H9 (cell line): ENCODE measurements at regions not wholly inside any gene's neighbourhood (a gene's known extent, or its start where the extent isn't known, plus 50 kb on each side); places are given as distances from the start of the nearest gene placed in this dataset.

Experiments
- DNase-seq: peaks from one replicate; pipeline ENCODE4 v3.0.0-alpha.2; 2017
- H2AFZ ChIP-seq: one replicate; pipeline ENCODE4 v1.6.1; 2013; ENCODE audit warnings: mild to moderate bottlenecking, low read length, control low read depth, moderate library complexity
- H2AK5ac ChIP-seq: 2 replicates; pipeline ENCODE4 v1.6.1; 2013; ENCODE audit warnings: low read length, control low read depth, mixed read lengths; ENCODE audit not compliant: insufficient read length
- H2BK120ac ChIP-seq: one replicate; pipeline ENCODE4 v1.6.1; 2013; ENCODE audit warnings: low read depth, mild to moderate bottlenecking, low read length, control low read depth, inconsistent platforms; ENCODE audit not compliant: poor library complexity, severe bottlenecking
- H2BK12ac ChIP-seq: 2 replicates; pipeline ENCODE4 v1.6.1; 2013; ENCODE audit warnings: low read length, control low read depth, mixed read lengths, low read depth; ENCODE audit not compliant: insufficient read length
- H2BK15ac ChIP-seq: 2 replicates; pipeline ENCODE4 v1.6.1; 2013; ENCODE audit warnings: low read depth, low read length, control low read depth
- H2BK20ac ChIP-seq: one replicate; pipeline ENCODE4 v1.6.1; 2013; ENCODE audit warnings: low read depth, mild to moderate bottlenecking, low read length, control low read depth, inconsistent platforms; ENCODE audit not compliant: poor library complexity, severe bottlenecking
- H2BK5ac ChIP-seq: 2 replicates; pipeline ENCODE4 v1.6.1; 2013; ENCODE audit warnings: low read length, control low read depth, mixed read lengths; ENCODE audit not compliant: insufficient read length
- H3K14ac ChIP-seq: 2 replicates; pipeline ENCODE4 v1.6.1; 2013; ENCODE audit warnings: low read length, control low read depth; ENCODE audit not compliant: insufficient read depth
- H3K18ac ChIP-seq: 2 replicates; pipeline ENCODE4 v1.6.1; 2013; ENCODE audit warnings: low read depth, mild to moderate bottlenecking, mixed read lengths, low read length, control low read depth; ENCODE audit not compliant: insufficient read length
- H3K23ac ChIP-seq: 2 replicates; pipeline ENCODE4 v1.6.1; 2013; ENCODE audit warnings: low read length, control low read depth, mixed read lengths, low read depth; ENCODE audit not compliant: insufficient read length
- H3K23me2 ChIP-seq: 2 replicates; pipeline ENCODE4 v1.6.1; 2013; ENCODE audit warnings: low read depth, mild to moderate bottlenecking, mixed read lengths, low read length, control low read depth; ENCODE audit not compliant: insufficient read length, poor library complexity, severe bottlenecking
- H3K27ac ChIP-seq: 2 replicates; pipeline ENCODE4 v1.5.1; 2013; ENCODE audit warnings: low read length, control low read depth, mixed read lengths, low read depth; ENCODE audit not compliant: insufficient read length
- H3K27me3 ChIP-seq: 2 replicates; pipeline ENCODE4 v1.6.1; 2013; ENCODE audit warnings: low read length, control low read depth, inconsistent platforms; ENCODE audit not compliant: insufficient read depth
- H3K4ac ChIP-seq: 2 replicates; pipeline ENCODE4 v1.6.1; 2013; ENCODE audit warnings: low read depth, mild to moderate bottlenecking, control low read depth, inconsistent platforms, low read length, moderate library complexity
- H3K4me1 ChIP-seq: 2 replicates; pipeline ENCODE4 v1.6.1; 2013; ENCODE audit warnings: low read length, control low read depth, inconsistent platforms; ENCODE audit not compliant: insufficient read depth
- H3K4me2 ChIP-seq: 2 replicates; pipeline ENCODE4 v1.6.1; 2013; ENCODE audit warnings: low read length, control low read depth, mixed read lengths; ENCODE audit not compliant: insufficient read length, insufficient read depth
- H3K56ac ChIP-seq: 2 replicates; pipeline ENCODE4 v1.6.1; 2013; ENCODE audit warnings: low read depth, mild to moderate bottlenecking, mixed read lengths, low read length, control low read depth; ENCODE audit not compliant: insufficient read length
- H3K79me1 ChIP-seq: 2 replicates; pipeline ENCODE4 v1.6.1; 2013; ENCODE audit warnings: low read depth, mild to moderate bottlenecking, moderate library complexity, low read length, control low read depth, inconsistent platforms; ENCODE audit not compliant: insufficient read depth, poor library complexity, severe bottlenecking
- H3K79me2 ChIP-seq: 2 replicates; pipeline ENCODE4 v1.6.1; 2013; ENCODE audit warnings: low read length, control low read depth, inconsistent platforms; ENCODE audit not compliant: insufficient read depth
- H3K9ac ChIP-seq: 2 replicates; pipeline ENCODE4 v1.6.1; 2013; ENCODE audit warnings: low read length, control low read depth, mixed read lengths; ENCODE audit not compliant: insufficient read length; ENCODE audit errors: extremely low read depth
- H3K9me3 ChIP-seq: one replicate; pipeline ENCODE4 v1.6.1; 2013; ENCODE audit warnings: low read depth, low read length, inconsistent platforms; ENCODE audit not compliant: control insufficient read depth
- H3T11ph ChIP-seq: one replicate; pipeline ENCODE4 v1.6.1; 2013; ENCODE audit warnings: mild to moderate bottlenecking, low read length, control low read depth, inconsistent platforms
- H4K20me1 ChIP-seq: one replicate; pipeline ENCODE4 v1.6.1; 2013; ENCODE audit not compliant: control insufficient read depth, insufficient read length, insufficient read depth
- H4K5ac ChIP-seq: 2 replicates; pipeline ENCODE4 v1.6.1; 2013; ENCODE audit warnings: low read depth, mild to moderate bottlenecking, mixed read lengths, low read length, control low read depth; ENCODE audit not compliant: insufficient read length
- H4K8ac ChIP-seq: replicated peaks from 2 replicates; pipeline ENCODE4 v1.6.1; 2013; ENCODE audit warnings: low read length, control low read depth, mixed read lengths, low read depth; ENCODE audit not compliant: insufficient read length
- H4K91ac ChIP-seq: 2 replicates; pipeline ENCODE4 v1.6.1; 2013; ENCODE audit warnings: low read depth, mild to moderate bottlenecking, moderate library complexity, mixed read lengths, low read length, control low read depth; ENCODE audit not compliant: insufficient read length
- H3K27ac Mint-ChIP-seq, 3 experiments: 2 replicates in 2 of 3; 3 replicates in 1 of 3; pipeline ENCODE4 v1.8.0; 2020 to 2021; ENCODE audit warnings: mixed read lengths in 3 of 3, mild to moderate bottlenecking in 1 of 3, moderate library complexity in 1 of 3
- H3K27me3 Mint-ChIP-seq: 2 replicates; pipeline ENCODE4 v1.8.0; 2021; ENCODE audit warnings: low read depth, mild to moderate bottlenecking, moderate library complexity, mixed read lengths
- H3K36me3 Mint-ChIP-seq, 3 experiments: 2 replicates in 2 of 3; 3 replicates in 1 of 3; pipeline ENCODE4 v1.8.0; 2020 to 2021; ENCODE audit warnings: low read depth in 3 of 3, mixed read lengths in 3 of 3; ENCODE audit not compliant: insufficient read depth in 1 of 3
- H3K4me1 Mint-ChIP-seq, 2 experiments: 2 replicates each; pipeline ENCODE4 v1.8.0; 2020; ENCODE audit warnings: mixed read lengths in 2 of 2
- H3K4me3 Mint-ChIP-seq, 2 experiments: 2 replicates in 1 of 2; 3 replicates in 1 of 2; pipeline ENCODE4 v1.8.0; 2020 to 2021; ENCODE audit warnings: mild to moderate bottlenecking in 2 of 2, mixed read lengths in 2 of 2, moderate library complexity in 1 of 2
- H3K9me3 Mint-ChIP-seq, 2 experiments: 2 replicates in 1 of 2; 3 replicates in 1 of 2; pipeline ENCODE4 v1.8.0; 2020; ENCODE audit warnings: mild to moderate bottlenecking in 2 of 2, mixed read lengths in 2 of 2, moderate library complexity in 1 of 2
- CTCF ChIP-seq: fragments of 200-600 bp; sonication (generic); conservative IDR thresholded peaks from 3 replicates; pipeline ENCODE4 v1.8.0; 2021; ENCODE audit warnings: antibody characterized with exemption, mild to moderate bottlenecking
- WGBS: extraction: QIAGEN DNeasy Blood & Tissue Kit; methylation state at CpG from one replicate; pipeline ENCODE4 v1.1.7; 2013; ENCODE audit warnings: missing lambda C conversion rate, low lambda C conversion rate, mixed read lengths; ENCODE audit not compliant: insufficient read length; ENCODE audit errors: extremely low coverage; 5-methylcytosine and 5-hydroxymethylcytosine counted together

- Mint-ChIP-seq H3K27me3 (0 out of 2 replicates have a peak, but pooled peaks cover 2% of the 10 kb centered on the region), H3K4me3 (no peak overlapping the region), H3K4me1 (peaks cover 2 to 8% of the 10 kb centered on the region in 2 experiments; a peak in 3 of 4 replicates), H3K9me3 (peaks cover 29 to 39% of the 10 kb centered on the region in 2 experiments), H3K27ac (no peak overlapping the region), H3K36me3 (peaks cover 13 to 50% (median 22%) of the 10 kb centered on the region in 3 experiments)
- Histone ChIP-seq H4K91ac (no peak overlapping the region), H2BK120ac (no peak overlapping the region), H3K56ac (no peak overlapping the region), H3K4me1 (no peaks in the 10 kb centered on the region; the same call in 1 of the 2 replicates), H3K9me3 (peaks cover 7% of the 10 kb centered on the region), H3K18ac (no peak overlapping the region), H3K79me1 (no peaks in the 10 kb centered on the region), H3T11ph (no peak overlapping the region), H3K4me2 (no peak overlapping the region), H4K8ac (no peak overlapping the region), H3K27me3 (no peaks in the 10 kb centered on the region), H3K4ac (no peak overlapping the region), H2BK15ac (no peak overlapping the region), H3K14ac (no peak overlapping the region), H2BK5ac (no peak overlapping the region), H4K20me1 (no peaks in the 10 kb centered on the region), H2BK12ac (no peak overlapping the region), H3K79me2 (no peaks in the 10 kb centered on the region), H3K23ac (no peak overlapping the region), H2AK5ac (no peak overlapping the region), H3K23me2 (no peaks in the 10 kb centered on the region), H4K5ac (no peak overlapping the region), H3K27ac (no peak overlapping the region), H2AFZ (no peak overlapping the region), H3K9ac (no peak overlapping the region), H2BK20ac (no peak overlapping the region)
- no peak for DNase-seq
- WGBS: no CpG with 5 or more reads among the region's 2 CpGs
- TF ChIP-seq CTCF: no peak
Measured at GRCh38 chr16:11488304-11488703, 98.4 kb downstream of the LITAF start.
